Kidney (tissue), 13 donors: ENCODE measurements at regions not wholly inside any gene's neighbourhood (a gene's known extent, or its start where the extent isn't known, plus 50 kb on each side); places are given as distances from the start of the nearest gene placed in this dataset.

ENCODE experiments used
- DNase-seq, 5 donors: peaks; one replicate each; pipeline ENCODE4 v3.0.0-alpha.2; 2013 to 2020
- FAIRE-seq: peaks from 2 replicates; lab custom pipeline; 2012; peaks lifted over from hg19 to GRCh38; lab: Jason Lieb, UNC
- H3K27ac ChIP-seq, 2 donors: one replicate each; pipeline ENCODE4 v1.7.0; 2013; ENCODE audit warnings: low read depth in 2 of 2, low read length in 2 of 2, inconsistent platforms in 1 of 2
- H3K27me3 ChIP-seq: one replicate; pipeline ENCODE4 v1.7.1; 2013; ENCODE audit warnings: low read length, inconsistent platforms; ENCODE audit not compliant: control insufficient read depth, insufficient read depth
- H3K36me3 ChIP-seq, 3 donors: one replicate each; pipeline versions ENCODE4 v1.7.0 to v1.7.1; 2013; ENCODE audit warnings: low read length in 3 of 3, control low read depth in 1 of 3, inconsistent platforms in 1 of 3; ENCODE audit not compliant: insufficient read depth in 3 of 3, control insufficient read depth in 2 of 3
- H3K4me1 ChIP-seq, 3 donors: one replicate each; pipeline versions ENCODE4 v1.7.0 to v1.7.1; 2013; ENCODE audit warnings: low read length in 3 of 3, inconsistent platforms in 1 of 3, low read depth in 1 of 3; ENCODE audit not compliant: control insufficient read depth in 2 of 3, insufficient read depth in 2 of 3
- H3K4me3 ChIP-seq, 3 donors: one replicate each; pipeline versions ENCODE4 v1.7.0 to v1.8.1; 2013; ENCODE audit warnings: low read length in 3 of 3, control low read depth in 1 of 3, inconsistent platforms in 1 of 3
- H3K9ac ChIP-seq, 3 donors: one replicate each; pipeline versions ENCODE4 v1.7.0 to v1.7.1; 2013; ENCODE audit warnings: low read length in 3 of 3, control low read depth in 1 of 3, inconsistent platforms in 1 of 3
- H3K9me3 ChIP-seq, 3 donors: one replicate each; pipeline versions ENCODE4 v1.7.0 to v1.7.1; 2013; ENCODE audit warnings: low read length in 3 of 3, control low read depth in 1 of 3, inconsistent platforms in 1 of 3; ENCODE audit not compliant: control insufficient read depth in 2 of 3, insufficient read depth in 1 of 3
- intact Hi-C: fragments of 100-400 bp; cut with DNase I; formaldehyde crosslinking; loops from one replicate; pipeline ENCODE4 v1.11.1; 2022
- TF ChIP-seq, protein P1 (sequence below): IDR thresholded peaks from 3 replicates; pipeline ENCODE4 v1.5.1; 2012; ENCODE audit warnings: mild to moderate bottlenecking, moderate library complexity, borderline replicate concordance; ENCODE audit not compliant: insufficient read depth; ENCODE audit errors: extremely low read depth
- donor health status: control.
- donor health status: control.
- donor health status: control.
- donor health status: control.
- donor health status: control.
- donor health status: DM: yes; HTN: yes; CAD: no.
- donor health status: Normal renal cell carcinoma (clear cell type).

- Histone ChIP-seq H3K27me3 (no peaks in the 10 kb centered on the region), H3K9ac (no peak overlapping the region), H3K36me3 (no peaks in the 10 kb centered on the region), H3K9me3 (no peaks in the 10 kb centered on the region), H3K27ac (no peak overlapping the region), H3K4me1 (no peaks in the 10 kb centered on the region), H3K4me3 (no peak overlapping the region)
- FAIRE-seq: no peak
- no peak for DNase-seq
- intact Hi-C loops: no loop called here
- TF ChIP-seq, protein P1, sequence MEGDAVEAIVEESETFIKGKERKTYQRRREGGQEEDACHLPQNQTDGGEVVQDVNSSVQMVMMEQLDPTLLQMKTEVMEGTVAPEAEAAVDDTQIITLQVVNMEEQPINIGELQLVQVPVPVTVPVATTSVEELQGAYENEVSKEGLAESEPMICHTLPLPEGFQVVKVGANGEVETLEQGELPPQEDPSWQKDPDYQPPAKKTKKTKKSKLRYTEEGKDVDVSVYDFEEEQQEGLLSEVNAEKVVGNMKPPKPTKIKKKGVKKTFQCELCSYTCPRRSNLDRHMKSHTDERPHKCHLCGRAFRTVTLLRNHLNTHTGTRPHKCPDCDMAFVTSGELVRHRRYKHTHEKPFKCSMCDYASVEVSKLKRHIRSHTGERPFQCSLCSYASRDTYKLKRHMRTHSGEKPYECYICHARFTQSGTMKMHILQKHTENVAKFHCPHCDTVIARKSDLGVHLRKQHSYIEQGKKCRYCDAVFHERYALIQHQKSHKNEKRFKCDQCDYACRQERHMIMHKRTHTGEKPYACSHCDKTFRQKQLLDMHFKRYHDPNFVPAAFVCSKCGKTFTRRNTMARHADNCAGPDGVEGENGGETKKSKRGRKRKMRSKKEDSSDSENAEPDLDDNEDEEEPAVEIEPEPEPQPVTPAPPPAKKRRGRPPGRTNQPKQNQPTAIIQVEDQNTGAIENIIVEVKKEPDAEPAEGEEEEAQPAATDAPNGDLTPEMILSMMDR: no peak
Observed at GRCh38 chr10:78811174-78811573, 257.6 kb upstream of the ZMIZ1 start.

- TF ChIP-seq, protein P1: no peak
- H3K9ac ChIP-seq: no peak overlapping the region
- FAIRE-seq: no peak
Observed at GRCh38 chr10:78812571-78813318, 256.0 kb upstream of the ZMIZ1 start.

DNA sequence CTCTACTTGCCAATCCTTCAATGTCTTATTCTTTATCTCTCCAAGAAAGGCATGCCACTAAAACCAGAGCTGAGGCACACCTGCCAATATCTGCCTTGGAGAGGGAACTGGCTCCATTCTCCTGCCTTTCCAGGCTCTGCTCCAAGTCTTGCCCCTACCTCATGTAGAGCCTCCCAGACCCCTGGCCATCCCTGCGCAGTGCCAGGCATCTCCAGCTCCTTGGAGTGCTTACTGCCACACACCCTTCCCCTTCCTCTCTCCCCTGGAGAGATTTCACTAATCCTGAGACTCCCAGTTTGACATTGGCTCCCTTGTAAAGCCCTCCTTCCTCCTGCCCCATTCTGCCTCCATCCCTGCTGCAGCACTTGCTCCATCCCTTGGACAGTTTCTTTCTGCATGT, 255.2 kb upstream of the ZMIZ1 start:
- intact Hi-C loops: no loop called here
- Histone ChIP-seq H3K4me1 (peaks cover 0 to 3% (median 0%) of the 10 kb centered on the region in 3 donors), H3K9ac (no peak overlapping the region), H3K4me3 (no peak overlapping the region), H3K27me3 (no peaks in the 10 kb centered on the region), H3K36me3 (no peaks in the 10 kb centered on the region), H3K9me3 (no peaks in the 10 kb centered on the region), H3K27ac (no peak overlapping the region)
- TF ChIP-seq, protein P1: no peak
- DNase-seq: no peak
- no peak for FAIRE-seq

More at GRCh38 chr10:78812571-78813318, 256.0 kb upstream of the ZMIZ1 start:
- Histone ChIP-seq H3K36me3 (no peaks in the 10 kb centered on the region), H3K27ac (no peak overlapping the region), H3K4me1 (peaks cover 0 to 3% (median 0%) of the 10 kb centered on the region in 3 donors), H3K27me3 (no peaks in the 10 kb centered on the region), H3K9me3 (no peaks in the 10 kb centered on the region), H3K4me3 (no peak overlapping the region)
- intact Hi-C loops: no loop called here
- DNase-seq: no peak
